ENCODE measurements at regions not wholly inside any gene's neighbourhood (a gene's known extent, or its start where the extent isn't known, plus 50 kb on each side); places are given as distances from the start of the nearest gene placed in this dataset.

DNA sequence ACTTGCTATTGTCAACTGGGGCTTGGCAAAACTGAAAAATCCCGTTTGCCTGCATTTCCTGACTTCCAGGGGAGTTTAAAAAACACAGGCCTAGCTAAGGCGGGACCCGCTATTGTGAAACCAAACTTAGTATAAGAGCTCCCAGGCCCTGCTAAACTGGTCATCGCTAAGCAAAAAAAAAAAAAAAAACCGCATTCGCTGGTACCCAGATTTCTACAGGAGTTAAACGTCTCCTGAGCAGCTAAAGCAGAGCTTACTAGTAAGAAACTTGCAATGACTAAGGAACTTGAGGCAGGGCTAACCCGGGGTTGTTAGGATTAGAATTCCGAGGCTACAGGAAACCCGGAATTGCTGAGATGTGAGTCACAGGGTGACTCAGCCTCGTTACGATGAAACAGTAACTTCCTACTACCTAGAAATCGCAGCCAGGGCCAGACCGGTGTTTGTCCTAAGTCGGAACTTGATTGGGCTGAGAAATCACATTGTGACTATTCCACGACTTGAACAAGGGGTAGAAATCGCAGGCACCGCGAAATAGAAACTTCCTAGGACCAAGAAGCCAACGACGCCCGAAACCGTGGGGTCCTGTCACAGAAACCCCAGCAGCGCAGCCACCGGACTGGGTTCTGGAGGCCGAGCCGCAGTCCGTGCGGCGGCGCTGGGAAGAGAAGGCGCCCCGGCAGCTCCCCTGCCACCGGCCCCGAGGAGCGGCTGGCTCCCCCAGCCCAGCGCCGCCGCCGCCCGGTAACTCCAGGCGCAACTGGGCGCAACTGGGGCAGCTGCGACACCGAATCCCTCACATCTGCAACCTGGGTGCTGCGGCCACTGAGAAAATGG lies 89.4 kb downstream of the ANXA2R start:
- TF ChIP-seq CTCF (IDR thresholded peaks at IDR 0.05) (no peak), POLR2A (IDR thresholded peaks at IDR 0.05) (no peak)

Data from thyroid gland (tissue), 4 donors.